Endodermal cell (in vitro differentiated cells): ENCODE measurements at regions not wholly inside any gene's neighbourhood (a gene's known extent, or its start where the extent isn't known, plus 50 kb on each side); places are given as distances from the start of the nearest gene placed in this dataset.
A peak's percentile ranks its signal among the peaks of the same experiment; 100 is the strongest.

ENCODE experiments used
- DNase-seq: peaks from one replicate; pipeline ENCODE4 v3.0.0-alpha.2; 2017
- H3K27ac ChIP-seq: 2 replicates; pipeline ENCODE4 v1.5.1; 2013; ENCODE audit warnings: mild to moderate bottlenecking, low read depth, low read length, moderate library complexity
- H3K27me3 ChIP-seq: 2 replicates; pipeline ENCODE4 v1.6.1; 2013; ENCODE audit warnings: mild to moderate bottlenecking, low read length, moderate library complexity; ENCODE audit not compliant: insufficient read depth, control insufficient read depth, poor library complexity, severe bottlenecking
- H3K36me3 ChIP-seq: 2 replicates; pipeline ENCODE4 v1.7.0; 2013; ENCODE audit warnings: mild to moderate bottlenecking, low read length, moderate library complexity; ENCODE audit not compliant: control insufficient read depth, insufficient read depth
- H3K4me1 ChIP-seq: one replicate; pipeline ENCODE4 v1.7.0; 2013; ENCODE audit warnings: low read length; ENCODE audit not compliant: control insufficient read depth, insufficient read depth
- H3K4me3 ChIP-seq: 2 replicates; pipeline ENCODE4 v1.5.1; 2013; ENCODE audit warnings: mild to moderate bottlenecking, low read length, moderate library complexity
- H3K9ac ChIP-seq: 2 replicates; pipeline ENCODE4 v1.6.1; 2013; ENCODE audit warnings: mild to moderate bottlenecking, low read length, moderate library complexity; ENCODE audit not compliant: poor library complexity, severe bottlenecking; ENCODE audit errors: extremely low read depth
- H3K9me3 ChIP-seq: 2 replicates; pipeline ENCODE4 v1.6.1; 2013; ENCODE audit warnings: mild to moderate bottlenecking, low read length, moderate library complexity; ENCODE audit not compliant: control insufficient read depth
- H3K27ac Mint-ChIP-seq: 2 replicates; pipeline ENCODE4 v1.8.0; 2020; ENCODE audit warnings: mixed read lengths
- H3K27me3 Mint-ChIP-seq: 2 replicates; pipeline ENCODE4 v1.8.0; 2021; ENCODE audit warnings: mild to moderate bottlenecking, mixed read lengths; ENCODE audit not compliant: insufficient read depth
- H3K36me3 Mint-ChIP-seq: 2 replicates; pipeline ENCODE4 v1.8.0; 2020; ENCODE audit warnings: low read depth, mixed read lengths
- H3K4me1 Mint-ChIP-seq: 2 replicates; pipeline ENCODE4 v1.8.0; 2020; ENCODE audit warnings: mixed read lengths
- H3K4me3 Mint-ChIP-seq: 2 replicates; pipeline ENCODE4 v1.8.0; 2020; ENCODE audit warnings: mild to moderate bottlenecking, moderate library complexity, mixed read lengths
- H3K9me3 Mint-ChIP-seq: 2 replicates; pipeline ENCODE4 v1.8.0; 2020; ENCODE audit warnings: mild to moderate bottlenecking, mixed read lengths
- WGBS, 2 experiments: methylation state at CpG; one replicate each; pipeline versions ENCODE4 v1.1.5 to v1.1.7; 2013; ENCODE audit warnings: missing lambda C conversion rate in 2 of 2, mixed read lengths in 1 of 2; ENCODE audit not compliant: insufficient coverage in 1 of 2, insufficient read length in 1 of 2; 5-methylcytosine and 5-hydroxymethylcytosine counted together
- TF ChIP-seq, protein P1 (sequence below): fragments of 200-600 bp; sonication (generic); conservative IDR thresholded peaks from 2 replicates; pipeline ENCODE4 v1.5.0; 2021; ENCODE audit warnings: antibody characterized with exemption, mild to moderate bottlenecking

DNA sequence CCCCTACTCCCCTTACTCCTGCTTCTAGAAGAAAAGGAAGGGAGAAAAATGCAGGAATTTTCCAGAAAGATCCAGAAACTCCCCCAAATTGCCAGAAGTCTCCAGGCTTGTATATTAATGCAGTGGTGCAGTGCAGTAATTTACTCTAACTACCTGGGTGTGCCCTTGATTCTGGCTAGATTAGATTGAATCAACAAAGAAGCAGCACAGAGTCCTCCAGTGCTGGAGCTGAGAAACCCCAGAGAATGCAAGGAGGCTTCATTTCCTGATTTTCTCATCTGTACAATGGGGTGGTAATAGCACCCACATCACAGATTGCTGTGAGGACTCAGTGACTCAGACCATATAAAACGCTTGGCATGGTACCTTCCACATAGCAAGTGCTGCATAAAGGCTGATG is 247.3 kb upstream of the RPL38 start:
- Mint-ChIP-seq H3K4me3 (no peak overlapping the region), H3K27ac (no peak overlapping the region), H3K4me1 (peaks cover 22% of the 10 kb centered on the region), H3K9me3 (peaks cover 21% of the 10 kb centered on the region), H3K27me3 (peaks cover 23% of the 10 kb centered on the region), H3K36me3 (peaks cover 4% of the 10 kb centered on the region)
- peaks cover 26% of the 10 kb centered on the region for H3K9me3 ChIP-seq
- no peaks in the 10 kb centered on the region for H3K36me3 ChIP-seq
- peaks cover 14% of the 10 kb centered on the region for H3K4me1 ChIP-seq
- no peak overlapping the region for H3K9ac ChIP-seq
- no peak for DNase-seq
- 95 to 100% methylated on average over 1 of the region's 1 CpG for WGBS, 2 experiments
- TF ChIP-seq, protein P1, sequence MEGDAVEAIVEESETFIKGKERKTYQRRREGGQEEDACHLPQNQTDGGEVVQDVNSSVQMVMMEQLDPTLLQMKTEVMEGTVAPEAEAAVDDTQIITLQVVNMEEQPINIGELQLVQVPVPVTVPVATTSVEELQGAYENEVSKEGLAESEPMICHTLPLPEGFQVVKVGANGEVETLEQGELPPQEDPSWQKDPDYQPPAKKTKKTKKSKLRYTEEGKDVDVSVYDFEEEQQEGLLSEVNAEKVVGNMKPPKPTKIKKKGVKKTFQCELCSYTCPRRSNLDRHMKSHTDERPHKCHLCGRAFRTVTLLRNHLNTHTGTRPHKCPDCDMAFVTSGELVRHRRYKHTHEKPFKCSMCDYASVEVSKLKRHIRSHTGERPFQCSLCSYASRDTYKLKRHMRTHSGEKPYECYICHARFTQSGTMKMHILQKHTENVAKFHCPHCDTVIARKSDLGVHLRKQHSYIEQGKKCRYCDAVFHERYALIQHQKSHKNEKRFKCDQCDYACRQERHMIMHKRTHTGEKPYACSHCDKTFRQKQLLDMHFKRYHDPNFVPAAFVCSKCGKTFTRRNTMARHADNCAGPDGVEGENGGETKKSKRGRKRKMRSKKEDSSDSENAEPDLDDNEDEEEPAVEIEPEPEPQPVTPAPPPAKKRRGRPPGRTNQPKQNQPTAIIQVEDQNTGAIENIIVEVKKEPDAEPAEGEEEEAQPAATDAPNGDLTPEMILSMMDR, result no peak
- H3K4me3 ChIP-seq, result no peak overlapping the region
- peaks cover 18% of the 10 kb centered on the region for H3K27me3 ChIP-seq
- H3K27ac ChIP-seq, result no peak overlapping the region

DNA sequence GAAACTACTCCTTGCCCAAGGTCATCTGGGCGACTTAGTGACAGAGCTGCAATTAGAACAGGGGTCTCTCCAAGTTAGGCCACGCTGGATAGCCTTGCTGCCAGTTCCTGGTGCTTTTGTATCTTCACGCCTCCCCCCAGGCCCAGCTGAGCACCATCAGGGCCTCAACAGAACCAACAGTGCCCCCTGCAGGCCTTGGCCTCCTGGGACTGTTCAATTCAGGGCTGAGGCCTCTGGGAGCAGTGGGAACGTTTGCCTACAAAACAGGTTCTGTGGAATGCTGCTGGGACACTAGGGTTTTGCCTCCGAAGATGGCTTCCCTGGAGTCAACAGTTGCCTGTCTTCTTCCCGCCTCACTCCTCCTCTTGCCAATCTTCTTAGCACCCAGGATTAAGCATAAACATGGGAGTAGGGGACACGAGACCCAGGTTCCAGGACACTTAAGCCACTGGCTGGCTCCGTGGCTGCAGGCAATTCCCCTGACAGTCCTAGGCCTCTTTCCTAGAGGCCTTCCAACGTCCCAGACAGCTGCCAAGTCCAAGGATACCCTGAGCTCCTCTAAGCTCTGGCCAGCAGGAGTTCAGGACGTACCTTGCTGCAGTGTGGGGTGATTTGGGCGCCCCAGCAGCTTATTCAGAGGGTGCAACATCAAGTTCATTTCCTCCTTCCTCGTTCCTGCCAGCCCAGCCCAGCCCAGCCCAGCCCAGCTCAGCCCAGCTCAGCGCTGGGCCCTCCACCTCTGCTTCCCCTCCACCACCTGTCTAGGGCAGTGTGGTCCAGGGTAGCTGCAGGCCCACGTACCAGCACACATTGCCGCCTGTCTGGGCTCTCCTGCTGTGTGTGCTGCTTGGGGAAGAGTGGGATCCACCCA is 246.6 kb upstream of the RPL38 start:
- no peak overlapping the region for H3K4me3 Mint-ChIP-seq
- H3K9me3 Mint-ChIP-seq, result peaks cover 27% of the 10 kb centered on the region
- peaks cover 23% of the 10 kb centered on the region for H3K27me3 Mint-ChIP-seq
- H3K4me1 Mint-ChIP-seq, result peaks cover 22% of the 10 kb centered on the region
- Histone ChIP-seq H3K9me3 (peaks cover 32% of the 10 kb centered on the region), H3K27me3 (peaks cover 11% of the 10 kb centered on the region), H3K4me3 (no peak overlapping the region), H3K4me1 (peaks cover 12% of the 10 kb centered on the region), H3K27ac (no peak overlapping the region), H3K9ac (no peak overlapping the region), H3K36me3 (no peaks in the 10 kb centered on the region)
- peak; percentile 99 for DNase-seq
- TF ChIP-seq, protein P1, result peak; percentile 92
- peaks cover 4% of the 10 kb centered on the region for H3K36me3 Mint-ChIP-seq
- WGBS, 2 experiments, result 73 to 74% methylated on average over 9 to 15 of the region's 15 CpGs
- H3K27ac Mint-ChIP-seq, result peak overlapping the region; percentile 69

DNA sequence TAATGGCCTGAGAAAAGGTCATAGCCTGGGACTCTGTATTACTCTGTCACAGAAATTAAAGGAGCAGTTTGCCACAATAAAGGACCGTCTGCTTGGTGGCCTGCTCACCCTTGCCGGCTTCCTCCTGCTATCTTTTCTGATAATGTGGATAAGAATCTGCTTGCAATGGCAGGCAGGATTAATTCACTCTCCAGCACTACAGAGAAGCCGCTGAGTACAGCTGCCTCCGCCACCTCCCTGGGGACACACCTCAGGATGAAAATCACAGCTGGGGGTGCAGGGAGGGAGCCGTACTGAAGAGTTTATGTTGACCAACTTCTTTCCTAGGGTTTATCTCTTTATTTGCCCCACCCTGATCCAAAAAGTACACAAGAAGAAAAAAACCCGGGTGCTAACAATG is 245.9 kb upstream of the RPL38 start:
- DNase-seq, result peak; percentile 84
- H3K9me3 Mint-ChIP-seq, result peaks cover 31% of the 10 kb centered on the region
- H3K36me3 Mint-ChIP-seq, result peaks cover 4% of the 10 kb centered on the region
- H3K27me3 Mint-ChIP-seq, result peaks cover 20% of the 10 kb centered on the region
- H3K4me1 Mint-ChIP-seq, result peaks cover 19% of the 10 kb centered on the region
- Histone ChIP-seq H3K4me3 (no peak overlapping the region), H3K4me1 (peaks cover 9% of the 10 kb centered on the region), H3K9ac (no peak overlapping the region), H3K27ac (no peak overlapping the region), H3K36me3 (no peaks in the 10 kb centered on the region), H3K9me3 (peaks cover 39% of the 10 kb centered on the region), H3K27me3 (peaks cover 4% of the 10 kb centered on the region)
- TF ChIP-seq, protein P1, result no peak
- no peak overlapping the region for H3K4me3 Mint-ChIP-seq
- WGBS, 2 experiments, result 40 to 100% methylated on average over 1 to 6 of the region's 6 CpGs
- peak overlapping the region; percentile 69 for H3K27ac Mint-ChIP-seq
